HG03565 (cell line): ENCODE measurements at regions not wholly inside any gene's neighbourhood (a gene's known extent, or its start where the extent isn't known, plus 50 kb on each side); places are given as distances from the start of the nearest gene placed in this dataset.

Experiments used
- ATAC-seq: cut with Tn5 transposase; IDR thresholded peaks from one replicate; pipeline ENCODE4 v1.9.1; 2021; ENCODE audit warnings: mild to moderate bottlenecking, moderate library complexity; ENCODE audit not compliant: unreplicated experiment

DNA sequence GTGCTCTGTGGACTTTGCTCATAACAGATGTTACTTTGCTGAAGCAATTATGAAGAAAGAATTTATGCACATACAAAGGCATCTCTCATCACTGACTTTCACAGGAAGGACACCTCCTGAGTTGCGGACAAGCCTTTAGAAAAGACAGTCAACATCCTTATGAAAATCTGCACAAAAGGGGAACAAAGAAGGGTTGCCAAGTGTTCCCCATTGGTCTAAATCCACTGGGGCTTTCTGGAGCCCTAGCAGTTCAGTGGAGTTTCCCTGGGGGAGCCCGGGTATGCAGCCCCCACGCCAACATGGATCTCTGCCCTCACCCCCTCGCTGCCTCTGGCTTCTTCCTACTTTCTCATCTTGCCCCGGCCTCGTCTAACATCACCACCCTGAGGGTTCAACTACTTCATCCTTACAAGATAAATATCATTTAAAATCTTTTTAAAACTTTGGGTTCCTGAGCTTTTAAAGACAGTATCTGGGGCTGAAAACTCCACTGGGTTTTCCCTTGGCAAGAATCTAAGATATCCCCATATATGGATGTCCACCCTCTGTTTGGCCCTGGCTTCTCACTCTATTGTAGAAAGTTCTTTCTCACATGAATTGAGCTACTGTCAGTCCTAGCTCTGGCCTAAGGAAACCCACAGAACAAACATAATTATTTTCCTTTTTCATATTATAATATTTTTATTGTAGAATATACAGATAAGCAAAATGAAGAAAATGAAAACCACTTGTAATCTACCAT, 207.9 kb upstream of the RGMA start:
- ATAC-seq, result no peak

DNA sequence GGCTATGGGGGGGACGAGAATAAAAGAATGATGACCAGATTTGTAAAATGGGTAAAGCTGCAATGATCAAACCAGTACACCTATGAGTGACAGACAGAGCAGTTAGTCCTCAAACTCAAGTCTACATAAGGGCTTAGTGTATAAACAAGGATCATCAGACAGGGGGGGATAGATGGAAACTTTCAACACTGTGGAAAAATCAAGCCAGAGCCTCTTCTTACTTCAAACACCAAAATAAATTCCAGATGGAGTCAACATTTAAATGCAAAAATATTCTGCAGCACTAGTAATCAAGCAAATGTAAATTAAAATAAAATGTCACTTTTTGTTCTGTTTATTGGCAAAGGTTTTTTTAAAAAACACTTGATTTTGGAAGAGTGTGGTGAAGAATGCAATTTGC, 205.9 kb upstream of the RGMA start:
- no peak for ATAC-seq

DNA sequence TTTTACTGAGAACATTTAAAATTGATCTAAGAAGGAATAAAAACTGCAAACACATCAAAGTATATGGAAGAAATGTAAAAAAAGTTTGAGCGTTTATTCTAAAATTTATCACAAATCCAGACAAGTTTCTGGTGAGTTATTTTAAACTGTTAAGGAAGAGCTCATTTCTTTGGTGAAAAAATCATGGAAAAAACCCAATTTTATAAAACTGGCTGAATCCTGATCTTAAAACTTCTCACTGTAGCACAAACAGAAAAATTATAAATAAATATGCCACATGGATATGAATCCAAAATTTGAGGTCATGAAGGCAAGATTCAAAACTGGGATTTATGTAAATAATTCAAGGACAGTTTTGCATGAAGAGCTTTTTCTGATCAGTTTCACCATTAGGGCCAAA, 205.1 kb upstream of the RGMA start:
- ATAC-seq, result no peak

GRCh38 chr15:93291380-93291779, 202.4 kb upstream of the RGMA start:
- ATAC-seq, result no peak

DNA sequence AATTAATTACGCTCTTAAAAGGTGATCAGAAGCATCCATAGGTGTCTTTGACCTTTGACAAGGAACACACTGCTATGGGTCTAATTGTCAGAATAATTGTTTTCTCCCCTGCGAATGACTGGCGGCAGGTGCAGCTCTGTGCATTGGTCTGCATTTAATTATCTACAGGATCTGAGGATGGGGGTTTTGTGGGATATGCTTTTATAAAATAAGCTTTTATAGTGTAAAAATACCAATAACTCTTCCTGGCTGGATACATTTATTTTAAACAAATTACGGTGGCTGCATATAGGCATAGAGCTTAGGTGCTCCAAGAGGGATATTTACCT, 201.6 kb upstream of the RGMA start:
- ATAC-seq, result no peak

- no peak for ATAC-seq
Measured at GRCh38 chr15:93289941-93290617, 201.1 kb upstream of the RGMA start.

GRCh38 chr15:93288728-93289294, 199.8 kb upstream of the RGMA start:
- no peak for ATAC-seq

DNA sequence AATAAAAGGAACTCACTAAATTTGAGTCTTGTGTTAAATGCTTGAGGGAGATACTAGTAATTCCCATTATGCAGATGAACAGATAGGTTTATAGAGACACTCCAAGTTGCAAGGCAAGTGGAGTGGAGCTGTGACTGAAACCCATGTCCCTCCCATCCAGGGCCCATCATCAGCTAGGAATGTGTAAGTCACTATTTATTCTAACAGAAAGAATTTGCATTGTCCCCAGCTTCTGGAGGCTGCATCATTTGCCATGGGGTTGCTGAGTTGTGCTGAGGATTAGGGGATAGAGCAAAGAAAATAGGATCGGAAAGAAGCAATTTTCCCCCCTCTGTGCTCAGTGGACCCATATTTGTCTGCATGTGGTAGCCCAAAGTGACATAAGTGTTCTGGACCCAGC, 197.4 kb upstream of the RGMA start:
- ATAC-seq, result no peak

GRCh38 chr15:93283854-93284253, 194.8 kb upstream of the RGMA start:
- no peak for ATAC-seq

DNA sequence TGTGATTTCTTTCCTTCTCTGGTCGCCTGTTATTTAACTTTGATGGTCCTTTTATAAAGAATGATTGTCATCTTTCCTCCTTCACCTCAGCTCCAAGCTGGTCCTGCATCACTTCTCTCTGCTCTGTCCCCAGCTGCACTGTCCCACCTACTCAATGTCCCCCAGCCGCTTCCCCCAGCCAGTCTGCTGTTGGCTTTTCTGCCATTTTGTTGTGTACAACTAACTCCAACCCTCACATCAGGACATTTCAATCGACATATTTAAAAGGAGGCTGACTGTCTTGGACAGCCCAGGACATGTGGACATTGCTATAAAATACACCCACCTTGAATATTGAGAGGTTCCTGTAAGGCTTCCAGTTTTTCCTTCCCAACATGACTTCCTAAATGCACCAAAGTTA, 193.8 kb upstream of the RGMA start:
- no peak for ATAC-seq

- no peak for ATAC-seq
Measured at GRCh38 chr15:93278783-93279182, 189.8 kb upstream of the RGMA start.

GRCh38 chr15:93278006-93278405, 189.0 kb upstream of the RGMA start:
- no peak for ATAC-seq

- ATAC-seq, result no peak
Measured at GRCh38 chr15:93274257-93274656, 185.2 kb upstream of the RGMA start.

GRCh38 chr15:93271871-93272270, 182.9 kb upstream of the RGMA start:
- no peak for ATAC-seq

- no peak for ATAC-seq
Measured at GRCh38 chr15:93270937-93271467, 182.0 kb upstream of the RGMA start.

GRCh38 chr15:93268066-93268465, 179.1 kb upstream of the RGMA start:
- ATAC-seq, result no peak

DNA sequence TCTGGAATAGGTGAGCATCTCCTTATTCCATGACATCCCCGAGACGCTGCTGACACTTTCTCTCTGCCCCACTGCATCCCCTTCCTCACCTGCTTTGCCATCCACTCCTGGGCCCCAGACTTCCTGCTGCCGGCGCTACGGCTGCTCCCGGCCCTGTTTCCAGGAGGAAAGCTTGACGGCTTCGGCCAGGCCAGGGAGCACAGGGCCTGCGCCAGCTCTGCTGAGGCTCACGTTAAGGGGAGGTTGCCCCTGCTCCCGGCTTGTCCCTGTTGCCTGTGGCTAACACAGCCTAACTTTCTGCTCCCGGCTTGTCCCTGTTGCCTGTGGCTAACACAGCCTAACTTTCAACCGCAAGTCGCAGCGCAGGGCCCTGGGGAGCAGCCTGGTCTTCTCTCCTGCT, 177.3 kb upstream of the RGMA start:
- no peak for ATAC-seq

- ATAC-seq, result no peak
Measured at GRCh38 chr15:93265111-93265556, 176.1 kb upstream of the RGMA start.

DNA sequence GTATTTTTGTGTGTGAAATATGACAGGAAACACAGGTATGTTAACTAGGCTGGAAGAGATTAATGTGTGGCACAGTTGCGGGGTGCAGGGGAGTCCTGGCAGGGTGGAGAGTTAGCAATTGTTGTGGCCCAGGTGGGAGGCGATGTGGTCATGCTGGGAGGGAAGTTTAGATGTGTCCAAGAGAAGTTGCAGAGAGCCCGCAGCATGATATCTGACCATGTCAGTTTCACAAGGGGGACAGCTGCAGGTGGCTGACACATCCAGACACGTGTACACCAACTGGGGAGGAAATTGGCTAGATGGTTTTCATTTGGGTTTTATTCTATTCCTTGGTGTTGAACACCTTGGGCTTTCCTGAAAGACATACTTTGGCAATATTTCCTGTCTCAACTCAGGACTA, 172.8 kb upstream of the RGMA start:
- ATAC-seq, result no peak

- no peak for ATAC-seq
Measured at GRCh38 chr15:93257920-93258319, 168.9 kb upstream of the RGMA start.

DNA sequence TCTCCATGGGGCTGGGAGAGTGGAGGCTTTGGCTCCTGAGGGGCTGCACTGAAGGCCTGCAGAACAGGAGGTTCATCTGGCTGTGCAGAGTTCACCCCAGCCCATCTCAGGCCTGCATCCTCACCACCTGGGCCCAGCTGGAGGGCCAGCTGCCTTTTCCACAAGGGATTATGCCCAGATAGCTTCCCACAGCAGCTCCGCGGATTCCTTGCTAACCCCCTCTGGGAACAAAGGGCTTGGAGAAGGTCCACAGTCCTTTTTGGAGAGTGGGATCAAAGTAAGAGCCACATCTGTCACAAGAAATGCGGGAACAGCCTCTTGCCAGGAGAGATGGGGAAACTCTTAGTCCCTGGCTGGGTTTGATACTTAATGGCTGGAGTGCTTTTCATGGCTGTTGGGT, 164.7 kb upstream of the RGMA start:
- no peak for ATAC-seq

DNA sequence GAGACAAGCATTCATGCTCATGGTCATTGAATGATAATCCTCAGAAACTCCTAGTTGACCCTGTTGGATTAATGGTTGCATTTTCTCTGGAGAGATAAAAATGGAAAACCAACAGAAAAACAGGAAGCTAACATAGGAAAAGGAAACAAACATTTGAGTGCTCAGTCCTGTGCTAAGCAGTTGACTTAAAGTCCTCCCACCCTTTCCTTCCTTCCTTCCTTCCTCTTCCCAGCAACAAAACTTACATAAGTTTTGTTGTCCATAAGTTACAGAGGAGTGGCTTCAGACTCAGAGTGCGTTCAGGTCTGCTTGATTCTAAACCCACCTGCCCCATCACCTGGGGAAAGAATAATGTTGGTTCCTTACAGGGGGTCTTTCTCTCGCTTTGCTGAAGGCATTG, 163.8 kb upstream of the RGMA start:
- ATAC-seq, result no peak
